ENCODE measurements at regions not wholly inside any gene's neighbourhood (a gene's known extent, or its start where the extent isn't known, plus 50 kb on each side); places are given as distances from the start of the nearest gene placed in this dataset.

DNA sequence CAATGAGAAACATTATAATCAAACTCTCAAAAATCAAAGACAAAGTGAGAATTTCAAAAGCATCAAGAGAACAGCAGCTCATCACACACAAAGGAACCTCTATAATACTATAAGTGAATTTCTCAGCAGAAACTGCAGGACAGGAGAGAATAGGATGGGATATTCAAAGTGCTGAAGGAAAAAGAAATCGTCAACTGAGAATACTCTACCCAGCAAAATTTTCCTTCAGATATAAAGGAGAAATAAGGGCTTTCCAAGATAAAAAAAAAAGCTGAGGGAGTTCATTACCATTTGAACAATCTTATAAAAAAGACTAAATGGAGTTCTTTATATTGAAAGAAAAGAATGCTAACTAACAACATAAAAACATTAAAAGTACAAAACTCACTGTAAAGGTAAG lies 481.1 kb downstream of the TLE4 start:
- Mint-ChIP-seq H3K27ac (no peak overlapping the region), H3K36me3 (peaks cover 0 to 6% (median 0%) of the 10 kb centered on the region in 5 donors), H3K4me3 (no peak overlapping the region), H3K27me3 (peaks cover 0 to 14% (median 7%) of the 10 kb centered on the region in 5 donors), H3K4me1 (no peaks in the 10 kb centered on the region), H3K9me3 (peaks cover 0 to 34% (median 16%) of the 10 kb centered on the region in 11 donors)
- Histone ChIP-seq H3K9me3 (ENCODE audit: control insufficient read depth in 2 of 3, low read length in 3 of 3) (no peaks in the 10 kb centered on the region), H3K36me3 (ENCODE audit: control insufficient read depth in 2 of 3, insufficient read depth in 3 of 3, low read length in 3 of 3) (no peaks in the 10 kb centered on the region), H3K4me1 (ENCODE audit: control insufficient read depth in 2 of 2, insufficient read depth in 2 of 2, low read length in 2 of 2) (no peaks in the 10 kb centered on the region), H3K4me3 (ENCODE audit: low read length) (no peak overlapping the region), H3K27me3 (ENCODE audit: control insufficient read depth in 2 of 2, insufficient read depth in 2 of 2, low read length in 2 of 2) (no peaks in the 10 kb centered on the region), H3K27ac (ENCODE audit: low read depth, low read length) (no peak overlapping the region)
- no peak for ATAC-seq
- no peak for DNase-seq
- CTCF ChIA-PET: no interaction called here
- intact Hi-C loops (cut with micrococcal nuclease): no loop called here
- POLR2A ChIA-PET: no interaction called here

GRCh38 chr9:80049096-80049782 lies 477.5 kb downstream of the TLE4 start:
- ChIA-PET CTCF (no interaction called here), POLR2A (no interaction called here)
- Histone ChIP-seq H3K27me3 (ENCODE audit: control insufficient read depth in 2 of 2, insufficient read depth in 2 of 2, low read length in 2 of 2) (no peaks in the 10 kb centered on the region), H3K4me1 (ENCODE audit: control insufficient read depth in 2 of 2, insufficient read depth in 2 of 2, low read length in 2 of 2) (no peaks in the 10 kb centered on the region), H3K4me3 (ENCODE audit: low read length) (no peak overlapping the region), H3K9me3 (ENCODE audit: control insufficient read depth in 2 of 3, low read length in 3 of 3) (no peaks in the 10 kb centered on the region), H3K36me3 (ENCODE audit: control insufficient read depth in 2 of 3, insufficient read depth in 3 of 3, low read length in 3 of 3) (no peaks in the 10 kb centered on the region), H3K27ac (ENCODE audit: low read depth, low read length) (no peak overlapping the region)
- no peak for DNase-seq
- intact Hi-C loops (cut with micrococcal nuclease): no loop called here
- Mint-ChIP-seq H3K4me3 (no peak overlapping the region), H3K9me3 (peaks cover 0 to 29% (median 16%) of the 10 kb centered on the region in 11 donors), H3K4me1 (no peaks in the 10 kb centered on the region), H3K27ac (no peak overlapping the region), H3K36me3 (peaks cover 0 to 6% (median 0%) of the 10 kb centered on the region in 5 donors), H3K27me3 (peaks cover 0 to 14% (median 9%) of the 10 kb centered on the region in 5 donors)
- no peak for ATAC-seq

- H3K4me3 Mint-ChIP-seq: no peak overlapping the region
- Histone ChIP-seq H3K27me3 (ENCODE audit: control insufficient read depth in 2 of 2, insufficient read depth in 2 of 2, low read length in 2 of 2) (no peaks in the 10 kb centered on the region), H3K27ac (ENCODE audit: low read depth, low read length) (no peak overlapping the region), H3K36me3 (ENCODE audit: control insufficient read depth in 2 of 3, insufficient read depth in 3 of 3, low read length in 3 of 3) (no peaks in the 10 kb centered on the region), H3K4me3 (ENCODE audit: low read length) (no peak overlapping the region), H3K4me1 (ENCODE audit: control insufficient read depth in 2 of 2, insufficient read depth in 2 of 2, low read length in 2 of 2) (no peaks in the 10 kb centered on the region), H3K9me3 (ENCODE audit: control insufficient read depth in 2 of 3, low read length in 3 of 3) (no peaks in the 10 kb centered on the region)
- peaks cover 0 to 3% (median under 1%) of the 10 kb centered on the region in 11 donors for H3K9me3 Mint-ChIP-seq
- H3K36me3 Mint-ChIP-seq: no peaks in the 10 kb centered on the region
- no peak overlapping the region for H3K27ac Mint-ChIP-seq
- ATAC-seq (no peak), DNase-seq (no peak)
- intact Hi-C loops (cut with micrococcal nuclease): no loop called here
- peaks cover 0 to 14% (median 9%) of the 10 kb centered on the region in 5 donors for H3K27me3 Mint-ChIP-seq
- CTCF ChIA-PET: no interaction called here
- POLR2A ChIA-PET: no interaction called here
- H3K4me1 Mint-ChIP-seq: no peaks in the 10 kb centered on the region
Observed at GRCh38 chr9:80046481-80046880, 474.7 kb downstream of the TLE4 start.

GRCh38 chr9:80041821-80042220 lies 470.1 kb downstream of the TLE4 start:
- ChIA-PET POLR2A (no interaction called here), CTCF (no interaction called here)
- DNase-seq (no peak), ATAC-seq (no peak)
- intact Hi-C loops (cut with micrococcal nuclease): no loop called here
- Histone ChIP-seq H3K36me3 (ENCODE audit: control insufficient read depth in 2 of 3, insufficient read depth in 3 of 3, low read length in 3 of 3) (no peaks in the 10 kb centered on the region), H3K27me3 (ENCODE audit: control insufficient read depth in 2 of 2, insufficient read depth in 2 of 2, low read length in 2 of 2) (no peaks in the 10 kb centered on the region), H3K27ac (ENCODE audit: low read depth, low read length) (no peak overlapping the region), H3K4me1 (ENCODE audit: control insufficient read depth in 2 of 2, insufficient read depth in 2 of 2, low read length in 2 of 2) (no peaks in the 10 kb centered on the region), H3K4me3 (ENCODE audit: low read length) (no peak overlapping the region), H3K9me3 (ENCODE audit: control insufficient read depth in 2 of 3, low read length in 3 of 3) (no peaks in the 10 kb centered on the region)
- Mint-ChIP-seq H3K27ac (no peak overlapping the region), H3K27me3 (peaks cover 0 to 15% (median 4%) of the 10 kb centered on the region in 5 donors), H3K4me3 (no peak overlapping the region), H3K9me3 (peaks cover 0 to 2% (median 0%) of the 10 kb centered on the region in 11 donors), H3K36me3 (no peaks in the 10 kb centered on the region), H3K4me1 (no peaks in the 10 kb centered on the region)

DNA sequence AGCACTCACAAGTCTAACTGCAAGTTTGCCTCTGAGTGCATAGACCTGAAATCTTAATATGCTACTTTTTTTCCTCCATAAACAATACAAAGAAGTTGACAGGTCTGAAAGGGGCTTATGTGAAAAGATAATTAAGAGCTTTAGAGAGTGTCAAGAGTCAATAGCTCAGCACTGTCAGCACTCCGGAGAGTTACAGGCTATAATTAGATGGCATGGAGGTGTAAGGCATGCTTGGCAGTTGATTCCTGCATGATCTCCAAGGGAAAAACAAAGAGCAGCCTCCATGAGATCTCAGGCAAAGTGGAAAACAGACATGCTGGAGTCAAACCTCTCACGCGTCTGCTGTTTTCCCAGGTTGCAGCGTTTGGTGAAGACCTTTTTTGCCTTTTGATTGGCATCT lies 468.7 kb downstream of the TLE4 start:
- POLR2A ChIA-PET: no interaction called here

GRCh38 chr9:80030801-80031200 lies 459.0 kb downstream of the TLE4 start:
- no peaks in the 10 kb centered on the region for H3K36me3 ChIP-seq (ENCODE audit: control insufficient read depth in 2 of 3, insufficient read depth in 3 of 3, low read length in 3 of 3)
- no peaks in the 10 kb centered on the region for H3K9me3 ChIP-seq (ENCODE audit: control insufficient read depth in 2 of 3, low read length in 3 of 3)
- Mint-ChIP-seq H3K27me3 (peaks cover 0 to 14% (median 11%) of the 10 kb centered on the region in 5 donors), H3K4me1 (no peaks in the 10 kb centered on the region), H3K4me3 (no peak overlapping the region), H3K9me3 (peaks cover 0 to 24% (median 9%) of the 10 kb centered on the region in 11 donors), H3K36me3 (peaks cover 0 to 9% (median 0%) of the 10 kb centered on the region in 5 donors), H3K27ac (no peak overlapping the region)
- H3K27ac ChIP-seq (ENCODE audit: low read depth, low read length): no peak overlapping the region
- DNase-seq (no peak), ATAC-seq (no peak)
- ChIA-PET CTCF (no interaction called here), POLR2A (no interaction called here)
- intact Hi-C loops (cut with micrococcal nuclease): no loop called here
- no peak overlapping the region for H3K4me3 ChIP-seq (ENCODE audit: low read length)
- H3K27me3 ChIP-seq (ENCODE audit: control insufficient read depth in 2 of 2, insufficient read depth in 2 of 2, low read length in 2 of 2): no peaks in the 10 kb centered on the region
- no peaks in the 10 kb centered on the region for H3K4me1 ChIP-seq (ENCODE audit: control insufficient read depth in 2 of 2, insufficient read depth in 2 of 2, low read length in 2 of 2)

More for the DNA sequence above, 468.7 kb downstream of the TLE4 start:
- no peaks in the 10 kb centered on the region for H3K4me1 ChIP-seq (ENCODE audit: control insufficient read depth in 2 of 2, insufficient read depth in 2 of 2, low read length in 2 of 2)
- Mint-ChIP-seq H3K4me1 (no peaks in the 10 kb centered on the region), H3K4me3 (no peak overlapping the region), H3K27me3 (peaks cover 0 to 16% (median 8%) of the 10 kb centered on the region in 5 donors), H3K36me3 (no peaks in the 10 kb centered on the region), H3K27ac (no peak overlapping the region), H3K9me3 (peaks cover 0 to 2% (median 0%) of the 10 kb centered on the region in 11 donors)
- ATAC-seq (no peak), DNase-seq (no peak)
- no peak overlapping the region for H3K27ac ChIP-seq (ENCODE audit: low read depth, low read length)
- CTCF ChIA-PET: no interaction called here
- H3K36me3 ChIP-seq (ENCODE audit: control insufficient read depth in 2 of 3, insufficient read depth in 3 of 3, low read length in 3 of 3): no peaks in the 10 kb centered on the region
- H3K9me3 ChIP-seq (ENCODE audit: control insufficient read depth in 2 of 3, low read length in 3 of 3): no peaks in the 10 kb centered on the region
- intact Hi-C loops (cut with micrococcal nuclease): no loop called here
- H3K27me3 ChIP-seq (ENCODE audit: control insufficient read depth in 2 of 2, insufficient read depth in 2 of 2, low read length in 2 of 2): no peaks in the 10 kb centered on the region
- H3K4me3 ChIP-seq (ENCODE audit: low read length): no peak overlapping the region

GRCh38 chr9:80028501-80028900 lies 456.7 kb downstream of the TLE4 start:
- Histone ChIP-seq H3K4me1 (ENCODE audit: control insufficient read depth in 2 of 2, insufficient read depth in 2 of 2, low read length in 2 of 2) (no peaks in the 10 kb centered on the region), H3K4me3 (ENCODE audit: low read length) (no peak overlapping the region), H3K27ac (ENCODE audit: low read depth, low read length) (no peak overlapping the region), H3K9me3 (ENCODE audit: control insufficient read depth in 2 of 3, low read length in 3 of 3) (no peaks in the 10 kb centered on the region), H3K27me3 (ENCODE audit: control insufficient read depth in 2 of 2, insufficient read depth in 2 of 2, low read length in 2 of 2) (no peaks in the 10 kb centered on the region), H3K36me3 (ENCODE audit: control insufficient read depth in 2 of 3, insufficient read depth in 3 of 3, low read length in 3 of 3) (no peaks in the 10 kb centered on the region)
- H3K4me1 Mint-ChIP-seq: no peaks in the 10 kb centered on the region
- intact Hi-C loops (cut with micrococcal nuclease): no loop called here
- H3K9me3 Mint-ChIP-seq: peaks cover 0 to 15% (median 6%) of the 10 kb centered on the region in 11 donors
- H3K36me3 Mint-ChIP-seq: peaks cover 0 to 6% (median 0%) of the 10 kb centered on the region in 5 donors
- no peak overlapping the region for H3K4me3 Mint-ChIP-seq
- ChIA-PET POLR2A (no interaction called here), CTCF (no interaction called here)
- H3K27ac Mint-ChIP-seq: no peak overlapping the region
- DNase-seq (no peak), ATAC-seq (no peak)
- peaks cover 0 to 14% (median 7%) of the 10 kb centered on the region in 5 donors for H3K27me3 Mint-ChIP-seq

Measured in naive thymus-derived CD4-positive, alpha-beta T cell (primary cell).